PC-3 (cell line): ENCODE measurements at regions not wholly inside any gene's neighbourhood (a gene's known extent, or its start where the extent isn't known, plus 50 kb on each side); places are given as distances from the start of the nearest gene placed in this dataset.

Experiments used
- ATAC-seq: fragments of 200-7000 bp; cut with Tn5 transposase; 2 replicates; pipeline ENCODE4 v1.9.1; 2020; ENCODE audit warnings: mild to moderate bottlenecking, moderate library complexity
- BruUV-seq: library from RNA; stranded (reverse); fragments of 400-500 nt; replicated peaks from 2 replicates; lab custom pipeline; 2021; lab: Mats Ljungman, UMichigan
- CTCF ChIA-PET: fragments of 300-600 bp; sonication (Branson Sonifier 250); formaldehyde crosslinking; loops from one replicate; lab custom pipeline; 2022; ENCODE audit warnings: antibody characterized with exemption; lab: Charles Lee
- POLR2A ChIA-PET: fragments of 300-600 bp; sonication (Branson Sonifier 250); formaldehyde crosslinking; loops from one replicate; lab custom pipeline; 2022; ENCODE audit warnings: antibody characterized with exemption; ENCODE audit not compliant: unreplicated experiment; lab: Charles Lee
- DNase-seq: peaks from one replicate; pipeline ENCODE4 v3.0.0-alpha.2; 2015
- H2AFZ ChIP-seq: fragments of 300-600 bp; sonication (generic); 2 replicates; pipeline ENCODE4 v1.6.0; 2016; ENCODE audit warnings: antibody characterized with exemption, low read length
- H3F3A ChIP-seq: fragments of 300-600 bp; sonication (generic); one replicate; pipeline ENCODE4 v1.6.0; 2017; ENCODE audit warnings: antibody characterized with exemption, low read length, control low read depth, mild to moderate bottlenecking; ENCODE audit not compliant: unreplicated experiment
- H3K27ac ChIP-seq: fragments of 300-600 bp; sonication (generic); 2 replicates; pipeline ENCODE4 v1.5.1; 2016; ENCODE audit warnings: mild to moderate bottlenecking, low read length
- H3K27me3 ChIP-seq: fragments of 300-600 bp; sonication (generic); 2 replicates; pipeline ENCODE4 v1.6.1; 2016; ENCODE audit warnings: low read length, mixed read lengths
- H3K36me3 ChIP-seq: fragments of 300-600 bp; sonication (generic); 2 replicates; pipeline ENCODE4 v1.6.1; 2016; ENCODE audit warnings: low read depth, mixed run types, low read length, mixed read lengths
- H3K4me1 ChIP-seq: fragments of 300-600 bp; sonication (generic); 2 replicates; pipeline ENCODE4 v1.5.1; 2016; ENCODE audit warnings: low read length; ENCODE audit not compliant: insufficient read depth
- H3K4me2 ChIP-seq: fragments of 300-600 bp; sonication (generic); 2 replicates; pipeline ENCODE4 v1.6.0; 2016; ENCODE audit warnings: low read length
- H3K4me3 ChIP-seq: fragments of 300-600 bp; sonication (generic); 2 replicates; pipeline ENCODE4 v1.5.1; 2016; ENCODE audit warnings: mild to moderate bottlenecking, low read length, mixed read lengths
- H3K79me2 ChIP-seq: fragments of 300-600 bp; sonication (generic); 2 replicates; pipeline ENCODE4 v1.6.1; 2017; ENCODE audit warnings: low read length, mixed read lengths
- H3K9ac ChIP-seq: fragments of 300-600 bp; sonication (generic); 2 replicates; pipeline ENCODE4 v1.6.0; 2016; ENCODE audit warnings: mild to moderate bottlenecking, low read length
- H3K9me2 ChIP-seq: fragments of 300-600 bp; sonication (generic); replicated peaks from 2 replicates; pipeline ENCODE4 v1.6.1; 2016; ENCODE audit warnings: mixed run types, low read length, mixed read lengths
- H3K9me3 ChIP-seq: fragments of 300-600 bp; sonication (generic); 2 replicates; pipeline ENCODE4 v1.6.1; 2016; ENCODE audit warnings: low read length, mixed read lengths
- H4K20me1 ChIP-seq: fragments of 300-600 bp; sonication (generic); 2 replicates; pipeline ENCODE4 v1.6.1; 2016; ENCODE audit warnings: low read length, mixed read lengths
- CTCF ChIP-seq: fragments of 300-600 bp; sonication (generic); conservative IDR thresholded peaks from 2 replicates; pipeline ENCODE4 v1.5.1; 2017; ENCODE audit warnings: antibody characterized with exemption, low read depth, mild to moderate bottlenecking, low read length
- EZH2 ChIP-seq: fragments of 300-600 bp; sonication (generic); IDR thresholded peaks from one replicate; pipeline ENCODE4 v1.6.1; 2017; ENCODE audit warnings: antibody characterized with exemption, mild to moderate bottlenecking, low read length; ENCODE audit not compliant: unreplicated experiment
- EZH2phosphoT487 ChIP-seq: fragments of 300-600 bp; sonication (generic); IDR thresholded peaks from 2 replicates; pipeline ENCODE4 v1.6.1; 2018; ENCODE audit warnings: mild to moderate bottlenecking, antibody characterized with exemption, low read length, borderline replicate concordance
- intact Hi-C: fragments of 100-400 bp; cut with micrococcal nuclease; formaldehyde crosslinking; loops from 2 replicates; pipeline ENCODE4 v1.9.0; 2023

GRCh38 chr16:54341892-54342776, 55.5 kb upstream of the IRX3 start:
- Histone ChIP-seq H3K4me1 (no peaks in the 10 kb centered on the region), H3K4me2 (no peak overlapping the region), H3K9ac (no peak overlapping the region), H3K79me2 (no peaks in the 10 kb centered on the region), H3K4me3 (no peak overlapping the region), H3K9me3 (no peaks in the 10 kb centered on the region), H4K20me1 (no peaks in the 10 kb centered on the region), H3F3A (no peaks in the 10 kb centered on the region), H3K9me2 (no peaks in the 10 kb centered on the region), H3K27me3 (no peaks in the 10 kb centered on the region; the same call in 1 of the 2 replicates), H3K27ac (no peak overlapping the region), H3K36me3 (no peaks in the 10 kb centered on the region), H2AFZ (no peak overlapping the region)
- TF ChIP-seq EZH2 (no peak), EZH2phosphoT487 (no peak), CTCF (no peak)
- intact Hi-C loops, result no loop called here
- ATAC-seq (no peak), DNase-seq (no peak)
- POLR2A ChIA-PET, result no interaction called here
- CTCF ChIA-PET, result no interaction called here
- BruUV-seq, result no TSS peak

- no peak for DNase-seq
- Histone ChIP-seq H3K79me2 (no peaks in the 10 kb centered on the region), H3K4me2 (no peak overlapping the region), H3K9me2 (no peaks in the 10 kb centered on the region), H3K9ac (no peak overlapping the region), H3K27me3 (no peaks in the 10 kb centered on the region; the same call in 1 of the 2 replicates), H3K36me3 (no peaks in the 10 kb centered on the region), H3F3A (no peaks in the 10 kb centered on the region), H3K27ac (no peak overlapping the region), H3K4me3 (no peak overlapping the region), H4K20me1 (no peaks in the 10 kb centered on the region), H2AFZ (no peak overlapping the region), H3K9me3 (no peaks in the 10 kb centered on the region), H3K4me1 (no peaks in the 10 kb centered on the region)
- no peak for ATAC-seq
- CTCF ChIA-PET, result no interaction called here
- POLR2A ChIA-PET, result no interaction called here
- BruUV-seq, result no TSS peak
- intact Hi-C loops, result no loop called here
- TF ChIP-seq CTCF (no peak), EZH2 (no peak), EZH2phosphoT487 (no peak)
Measured at GRCh38 chr16:54340531-54340930, 53.9 kb upstream of the IRX3 start.

- intact Hi-C loops, result no loop called here
- Histone ChIP-seq H3K79me2 (no peaks in the 10 kb centered on the region), H3K9ac (no peak overlapping the region), H3K27me3 (no peaks in the 10 kb centered on the region), H3K4me2 (no peak overlapping the region), H3K4me1 (no peaks in the 10 kb centered on the region), H3K4me3 (no peak overlapping the region), H3K9me2 (no peaks in the 10 kb centered on the region), H3F3A (no peaks in the 10 kb centered on the region), H2AFZ (no peak overlapping the region), H4K20me1 (no peaks in the 10 kb centered on the region), H3K27ac (no peak overlapping the region), H3K36me3 (no peaks in the 10 kb centered on the region), H3K9me3 (no peaks in the 10 kb centered on the region)
- no TSS peak for BruUV-seq
- TF ChIP-seq EZH2phosphoT487 (no peak), EZH2 (no peak), CTCF (no peak)
- no peak for ATAC-seq
- no peak for DNase-seq
- ChIA-PET CTCF (no interaction called here), POLR2A (no interaction called here)
Measured at GRCh38 chr16:54336631-54337204, 50.1 kb upstream of the IRX3 start.
